ENCODE measurements at regions not wholly inside any gene's neighbourhood (a gene's known extent, or its start where the extent isn't known, plus 50 kb on each side); places are given as distances from the start of the nearest gene placed in this dataset.

- Mint-ChIP-seq H3K27ac (no peak overlapping the region), H3K4me3 (no peak overlapping the region), H3K9me3 (no peaks in the 10 kb centered on the region), H3K36me3 (no peaks in the 10 kb centered on the region), H3K4me1 (no peaks in the 10 kb centered on the region)
- DNase-seq (ENCODE audit: low spot score in 2 of 2) (no peak), ATAC-seq (no peak)
Measured at GRCh38 chr2:120470041-120470965, 124.4 kb downstream of the INHBB start.

- Mint-ChIP-seq H3K27ac (no peak overlapping the region), H3K36me3 (no peaks in the 10 kb centered on the region), H3K9me3 (no peaks in the 10 kb centered on the region), H3K4me3 (no peak overlapping the region), H3K4me1 (no peaks in the 10 kb centered on the region)
- ATAC-seq (peak; percentile 3), DNase-seq (ENCODE audit: low spot score in 2 of 2) (no peak)
Measured at GRCh38 chr2:120471166-120471565, 125.2 kb downstream of the INHBB start.

DNA sequence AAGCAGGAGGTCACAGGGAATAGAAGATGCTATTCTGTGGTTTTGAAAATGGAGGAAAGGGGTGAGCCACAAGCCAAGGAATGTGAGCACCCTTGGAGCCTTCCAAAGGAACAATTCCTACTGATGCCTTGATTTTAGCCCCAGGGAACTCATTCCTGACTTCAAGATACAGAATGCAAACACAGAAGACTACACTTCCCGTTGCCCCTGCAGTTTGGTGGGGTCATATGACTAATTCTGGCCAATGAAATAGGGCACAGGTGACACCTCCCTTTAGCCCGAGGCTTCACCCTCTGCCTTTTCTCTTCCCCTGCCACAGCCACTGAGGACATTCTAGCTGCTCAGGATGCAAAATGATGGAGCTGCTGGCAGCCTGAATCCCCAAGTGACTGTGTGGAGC lies 126.1 kb downstream of the INHBB start:
- no peaks in the 10 kb centered on the region for H3K4me1 Mint-ChIP-seq
- DNase-seq (ENCODE audit: low spot score in 2 of 2), result no peak
- no peak overlapping the region for H3K4me3 Mint-ChIP-seq

DNA sequence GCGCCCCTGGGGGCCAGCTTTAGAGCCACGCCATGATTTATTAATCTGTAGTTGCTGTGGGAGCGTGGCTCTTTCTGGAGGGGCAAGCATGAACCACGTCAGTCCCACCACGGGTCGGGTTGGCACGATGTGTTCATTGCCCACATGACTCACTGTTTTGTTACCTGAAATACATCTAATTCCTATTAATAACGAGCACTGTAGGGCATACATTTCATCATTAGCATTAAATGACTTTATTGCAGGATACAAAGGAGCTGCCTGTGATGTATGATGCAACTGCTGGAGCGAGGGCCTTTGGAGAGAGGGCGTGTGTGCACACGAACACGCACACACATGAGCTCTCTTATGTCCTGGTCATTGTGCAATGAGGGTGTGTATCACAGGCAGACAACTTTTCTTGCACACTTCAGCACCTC lies 127.0 kb downstream of the INHBB start:
- H3K9me3 Mint-ChIP-seq, result no peaks in the 10 kb centered on the region
- no peaks in the 10 kb centered on the region for H3K4me1 Mint-ChIP-seq
- H3K4me3 Mint-ChIP-seq, result no peak overlapping the region
- no peak overlapping the region for H3K27ac Mint-ChIP-seq
- no peak for DNase-seq (ENCODE audit: low spot score in 2 of 2)
- no peak for ATAC-seq
- H3K36me3 Mint-ChIP-seq, result no peaks in the 10 kb centered on the region

More for the DNA sequence above, 126.1 kb downstream of the INHBB start:
- H3K9me3 Mint-ChIP-seq, result no peaks in the 10 kb centered on the region
- H3K27ac Mint-ChIP-seq, result no peak overlapping the region
- no peak for ATAC-seq
- no peaks in the 10 kb centered on the region for H3K36me3 Mint-ChIP-seq

DNA sequence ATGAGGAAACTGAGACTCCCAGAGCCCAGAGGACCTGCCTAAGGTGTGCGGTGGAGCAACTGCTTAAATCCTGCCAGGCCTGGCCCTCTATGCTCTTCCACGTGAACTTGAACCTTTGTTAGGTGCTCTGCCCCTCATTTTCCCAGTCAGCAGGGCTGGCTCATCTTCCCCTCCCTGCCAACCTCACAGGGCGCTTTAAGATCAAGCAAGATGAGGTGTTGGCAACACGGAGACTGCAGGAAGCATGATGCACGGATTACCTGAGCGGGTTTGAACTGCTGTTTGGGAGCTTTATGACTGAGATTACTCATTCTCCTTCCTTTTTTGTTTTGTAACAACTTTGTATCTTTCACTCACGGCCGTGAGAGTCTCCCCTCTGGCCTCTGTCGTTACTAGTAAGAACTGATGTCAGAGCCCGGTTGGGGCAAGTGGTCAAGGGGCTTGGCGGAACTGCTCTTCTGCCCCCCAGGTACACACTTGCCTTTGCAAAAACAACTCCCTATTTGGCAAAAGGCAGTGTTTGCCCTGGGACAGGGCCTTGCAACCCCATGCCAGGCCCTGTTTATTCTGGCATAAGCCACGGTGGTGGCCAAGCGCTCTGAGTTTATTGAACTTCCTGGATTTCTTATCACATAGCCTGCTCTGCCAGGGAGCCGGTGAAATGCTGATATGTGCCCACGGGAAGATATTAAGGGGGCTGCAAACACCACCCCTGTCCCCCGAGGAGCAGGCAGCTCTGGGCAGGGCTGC lies 127.8 kb downstream of the INHBB start:
- Mint-ChIP-seq H3K9me3 (no peaks in the 10 kb centered on the region), H3K36me3 (no peaks in the 10 kb centered on the region), H3K27ac (no peak overlapping the region), H3K4me3 (no peak overlapping the region), H3K4me1 (no peaks in the 10 kb centered on the region)
- ATAC-seq (no peak), DNase-seq (ENCODE audit: low spot score in 2 of 2) (no peak)

DNA sequence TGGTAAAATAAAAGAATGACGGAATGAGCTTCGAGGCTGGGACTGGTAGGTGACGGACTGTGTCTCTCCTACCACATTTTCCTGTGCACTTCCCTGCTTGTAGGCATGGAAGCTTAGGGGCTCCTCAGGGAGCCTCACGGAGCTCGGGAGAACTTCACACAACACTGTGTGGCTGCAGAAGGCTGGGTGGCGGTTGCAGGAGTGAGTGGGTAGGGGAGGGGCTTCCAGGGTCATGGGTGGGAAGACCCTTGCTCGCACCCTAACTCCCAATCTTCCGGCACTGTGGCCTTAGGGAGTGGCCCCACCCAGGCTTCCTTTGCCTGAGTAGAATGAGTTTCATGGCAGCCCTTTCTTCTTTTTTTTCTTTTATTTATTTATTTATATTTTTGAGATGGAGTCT lies 128.6 kb downstream of the INHBB start:
- Mint-ChIP-seq H3K9me3 (no peaks in the 10 kb centered on the region), H3K27ac (no peak overlapping the region), H3K4me3 (no peak overlapping the region), H3K36me3 (no peaks in the 10 kb centered on the region), H3K4me1 (no peaks in the 10 kb centered on the region)
- DNase-seq (ENCODE audit: low spot score in 2 of 2) (no peak), ATAC-seq (no peak)

DNA sequence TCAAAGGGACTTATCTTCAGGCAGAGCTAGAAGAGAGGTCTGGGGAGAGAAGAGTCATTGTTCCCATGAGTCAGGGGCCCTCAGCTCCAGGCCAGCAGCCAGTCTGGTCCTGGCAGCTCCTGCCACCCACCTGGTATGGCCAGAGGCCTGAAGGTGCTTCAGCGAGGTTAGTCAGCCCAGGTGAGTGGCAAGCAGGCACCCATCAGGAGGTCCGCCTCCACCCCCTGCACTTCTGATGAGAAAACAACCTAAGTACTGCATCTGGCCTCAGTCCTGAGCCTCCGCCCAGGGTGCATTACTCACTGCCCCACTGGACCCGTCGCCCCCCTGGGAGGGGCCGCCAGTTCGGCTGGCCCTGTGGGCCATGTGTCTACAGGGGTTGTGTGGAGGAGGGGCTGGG lies 130.2 kb downstream of the INHBB start:
- DNase-seq (ENCODE audit: low spot score in 2 of 2), result no peak
- no peaks in the 10 kb centered on the region for H3K4me1 Mint-ChIP-seq
- H3K36me3 Mint-ChIP-seq, result no peaks in the 10 kb centered on the region
- no peaks in the 10 kb centered on the region for H3K9me3 Mint-ChIP-seq
- no peak for ATAC-seq
- no peak overlapping the region for H3K4me3 Mint-ChIP-seq
- no peak overlapping the region for H3K27ac Mint-ChIP-seq

GRCh38 chr2:120477198-120477597 lies 131.3 kb downstream of the INHBB start:
- Mint-ChIP-seq H3K27ac (no peak overlapping the region), H3K4me1 (no peaks in the 10 kb centered on the region), H3K4me3 (no peak overlapping the region), H3K9me3 (no peaks in the 10 kb centered on the region), H3K36me3 (no peaks in the 10 kb centered on the region)
- DNase-seq (ENCODE audit: low spot score in 2 of 2) (no peak), ATAC-seq (no peak)

- no peak overlapping the region for H3K4me3 Mint-ChIP-seq
- H3K9me3 Mint-ChIP-seq, result no peaks in the 10 kb centered on the region
- H3K36me3 Mint-ChIP-seq, result no peaks in the 10 kb centered on the region
- no peak overlapping the region for H3K27ac Mint-ChIP-seq
- ATAC-seq (no peak), DNase-seq (ENCODE audit: low spot score in 2 of 2) (no peak)
- H3K4me1 Mint-ChIP-seq, result no peaks in the 10 kb centered on the region
Measured at GRCh38 chr2:120477831-120478481, 132.0 kb downstream of the INHBB start.

- ATAC-seq (no peak), DNase-seq (ENCODE audit: low spot score in 2 of 2) (no peak)
- Mint-ChIP-seq H3K27ac (no peak overlapping the region), H3K4me3 (no peak overlapping the region), H3K36me3 (no peaks in the 10 kb centered on the region), H3K9me3 (no peaks in the 10 kb centered on the region), H3K4me1 (no peaks in the 10 kb centered on the region)
Measured at GRCh38 chr2:120480346-120480902, 134.5 kb downstream of the INHBB start.

GRCh38 chr2:120480903-120481445 lies 135.0 kb downstream of the INHBB start:
- no peaks in the 10 kb centered on the region for H3K4me1 Mint-ChIP-seq
- H3K27ac Mint-ChIP-seq, result no peak overlapping the region
- DNase-seq (ENCODE audit: low spot score in 2 of 2), result no peak

DNA sequence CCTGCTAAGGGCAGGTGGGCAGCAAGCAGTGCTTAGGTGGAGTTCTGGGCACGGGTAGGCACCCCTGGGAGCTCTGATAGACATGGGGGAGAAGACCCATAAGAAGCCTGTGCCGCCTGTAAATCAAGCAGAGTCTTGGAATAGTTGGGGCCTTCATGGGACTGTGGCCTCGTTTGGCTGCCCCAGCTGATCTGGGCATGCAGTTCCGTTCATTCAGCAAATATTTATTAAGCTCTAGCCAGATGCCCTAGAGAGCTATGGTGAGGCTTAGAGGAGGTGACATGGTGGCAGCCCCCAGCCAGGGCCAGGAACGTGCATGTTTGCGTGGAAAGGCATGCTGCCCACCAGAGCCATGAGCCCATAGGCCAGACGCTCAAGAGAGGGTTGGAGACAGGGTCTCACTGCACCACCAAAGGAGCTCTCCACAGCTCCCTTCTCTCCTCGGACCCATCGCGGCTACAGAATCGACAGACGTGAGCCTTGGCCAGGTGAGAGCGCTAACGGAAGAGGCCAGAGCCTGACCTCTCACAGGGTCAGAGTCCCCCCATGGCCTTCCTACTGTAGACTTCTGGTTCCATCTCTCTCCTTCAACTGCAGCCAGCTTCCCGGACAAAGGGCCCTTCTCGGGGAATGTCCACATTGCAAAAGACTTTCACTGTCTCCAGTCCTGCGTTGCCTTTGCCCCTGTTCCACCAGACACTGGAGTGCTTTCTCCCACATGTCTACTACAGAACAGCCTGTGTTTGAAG lies 135.7 kb downstream of the INHBB start:
- peak; percentile 3 for ATAC-seq
- H3K27ac Mint-ChIP-seq, result no peak overlapping the region
- no peaks in the 10 kb centered on the region for H3K9me3 Mint-ChIP-seq
- H3K4me1 Mint-ChIP-seq, result no peaks in the 10 kb centered on the region
- no peaks in the 10 kb centered on the region for H3K36me3 Mint-ChIP-seq
- H3K4me3 Mint-ChIP-seq, result no peak overlapping the region
- DNase-seq (ENCODE audit: low spot score in 2 of 2), result no peak

More at GRCh38 chr2:120480903-120481445, 135.0 kb downstream of the INHBB start:
- Mint-ChIP-seq H3K4me3 (no peak overlapping the region), H3K36me3 (no peaks in the 10 kb centered on the region), H3K9me3 (no peaks in the 10 kb centered on the region)
- ATAC-seq, result no peak

DNA sequence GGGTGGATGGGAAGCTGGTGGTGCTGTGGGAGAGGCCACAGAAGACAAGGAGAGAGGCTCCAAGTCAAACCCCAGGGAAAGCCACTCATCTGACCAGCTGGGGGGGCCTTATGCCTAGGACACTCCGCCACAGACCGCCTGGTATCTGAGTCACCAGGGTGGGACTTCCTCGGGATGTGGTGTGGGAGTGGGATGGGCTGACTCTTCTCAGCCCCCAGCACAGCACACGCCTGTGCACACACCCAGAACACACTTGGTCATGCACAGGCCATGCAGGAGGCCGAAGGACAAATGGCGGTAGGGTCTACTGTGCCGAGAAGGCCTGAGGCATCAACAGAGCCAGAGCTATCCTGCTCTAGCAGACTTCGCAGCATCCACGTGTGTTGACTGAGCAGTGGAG lies 136.4 kb downstream of the INHBB start:
- no peak overlapping the region for H3K4me3 Mint-ChIP-seq
- H3K36me3 Mint-ChIP-seq, result no peaks in the 10 kb centered on the region
- ATAC-seq, result no peak
- no peaks in the 10 kb centered on the region for H3K9me3 Mint-ChIP-seq
- no peak for DNase-seq (ENCODE audit: low spot score in 2 of 2)
- no peak overlapping the region for H3K27ac Mint-ChIP-seq
- no peaks in the 10 kb centered on the region for H3K4me1 Mint-ChIP-seq

DNA sequence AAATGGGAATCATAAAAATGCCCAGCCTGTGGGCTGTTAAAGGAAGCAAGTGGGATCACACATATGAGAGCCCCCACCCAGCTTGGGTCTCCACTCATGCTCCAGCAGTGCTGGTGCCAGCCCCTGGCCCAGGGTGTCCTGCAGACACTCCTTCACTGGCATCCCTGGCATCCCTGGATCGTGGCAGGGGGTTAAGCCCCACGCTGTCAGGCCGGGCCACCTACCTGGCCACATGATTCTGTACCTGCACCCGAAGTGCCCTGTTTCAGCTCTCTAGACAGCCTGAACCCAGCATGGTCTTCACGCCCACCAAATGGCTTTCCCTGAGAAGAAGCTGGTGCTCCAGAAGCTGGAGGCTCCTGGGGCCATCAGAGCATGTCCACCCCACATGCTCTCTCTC lies 137.4 kb downstream of the INHBB start:
- no peak overlapping the region for H3K27ac Mint-ChIP-seq
- ATAC-seq, result no peak
- H3K4me3 Mint-ChIP-seq, result no peak overlapping the region
- no peaks in the 10 kb centered on the region for H3K4me1 Mint-ChIP-seq
- no peak for DNase-seq (ENCODE audit: low spot score in 2 of 2)
- no peaks in the 10 kb centered on the region for H3K9me3 Mint-ChIP-seq
- H3K36me3 Mint-ChIP-seq, result no peaks in the 10 kb centered on the region

All from stimulated activated effector memory CD8-positive, alpha-beta T cell treated with anti-CD3 and anti-CD28 coated beads, Interleukin-12 subunit alpha, Interleukin-12 subunit beta, amount 100 ng/mL, for 72 hours (primary cell).